ENCODE measurements at regions not wholly inside any gene's neighbourhood (a gene's known extent, or its start where the extent isn't known, plus 50 kb on each side); places are given as distances from the start of the nearest gene placed in this dataset.

- TF ChIP-seq CTCF (IDR thresholded peaks at IDR 0.05) (no peak), POLR2A (IDR thresholded peaks at IDR 0.05) (no peak)
These were observed 466.1 kb downstream of the C4orf33 start for GRCh38 chr4:129561886-129562671.

All from gastroesophageal sphincter (tissue), 3 donors.